GM19239 (cell line): ENCODE measurements at regions not wholly inside any gene's neighbourhood (a gene's known extent, or its start where the extent isn't known, plus 50 kb on each side); places are given as distances from the start of the nearest gene placed in this dataset.
"Not testable (repeated sequence)": the region's sequence is repeated elsewhere in the genome, so short reads cannot be mapped to it uniquely, and the experiment has no call there.

Source experiments
- DNase-seq: peaks from one replicate; pipeline ENCODE4 v3.0.0; 2011; ENCODE audit warnings: low spot score; ENCODE audit not compliant: insufficient read length
- FAIRE-seq: peaks from 2 replicates; lab custom pipeline; 2011; peaks lifted over from hg19 to GRCh38; lab: Jason Lieb, UNC

DNA sequence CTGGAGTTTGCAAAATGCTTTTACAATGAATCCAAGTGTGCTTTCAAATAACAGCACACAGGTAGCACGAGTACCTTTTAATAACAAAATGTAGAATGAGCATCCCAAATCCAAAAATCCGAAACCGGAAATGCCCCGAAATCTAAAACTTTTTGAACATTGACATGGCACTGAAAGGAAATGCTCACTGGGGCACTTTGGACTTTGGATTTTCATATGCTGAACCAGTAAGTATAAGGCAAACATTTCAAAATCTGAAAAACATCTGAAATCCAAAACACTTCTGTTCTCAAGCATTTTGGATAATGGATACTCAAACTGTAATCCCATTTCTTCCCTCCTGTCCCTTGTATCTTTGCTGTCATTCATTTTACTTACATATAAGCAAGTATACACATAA lies 50.1 kb downstream of the GCNT4 start:
- DNase-seq = no peak
- FAIRE-seq = no peak

DNA sequence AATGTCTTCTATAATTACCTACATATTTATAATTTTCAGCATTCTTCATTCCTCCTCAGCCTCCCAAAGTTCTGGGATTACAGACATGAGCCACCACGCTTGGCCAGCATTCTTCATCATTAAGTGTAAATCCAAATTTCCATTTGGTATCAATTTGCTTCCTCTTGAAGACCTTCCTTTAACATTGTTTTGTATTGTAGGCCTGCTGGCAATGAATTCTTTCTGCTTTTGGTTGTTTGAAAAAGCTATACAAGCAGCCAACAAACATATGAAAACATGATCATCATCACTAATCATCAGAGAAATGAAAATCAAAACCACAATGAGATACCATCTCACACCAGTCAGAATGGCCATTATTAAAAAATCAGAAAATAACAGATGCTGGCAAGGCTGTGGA lies 56.4 kb downstream of the GCNT4 start:
- no peak for FAIRE-seq
- DNase-seq = no peak

DNA sequence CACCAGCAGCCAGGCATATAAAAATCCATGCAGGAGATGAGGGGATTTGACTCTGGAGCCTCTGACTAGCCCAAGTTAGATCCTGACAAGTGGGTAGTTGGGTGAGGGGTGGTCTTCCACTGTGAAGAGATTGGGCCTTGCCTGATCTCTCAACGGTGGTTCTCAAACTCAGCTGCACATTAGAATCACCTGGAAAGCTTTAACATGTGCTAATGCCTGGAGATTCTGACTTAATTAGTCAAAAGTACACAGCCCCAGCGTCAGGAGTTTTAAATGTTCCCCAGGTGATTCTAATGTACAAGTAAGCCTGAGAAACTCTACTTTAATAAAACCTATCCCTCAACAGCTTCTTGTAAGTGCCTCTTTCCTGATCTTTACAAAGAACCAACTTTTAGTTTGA lies 57.5 kb downstream of the GCNT4 start:
- FAIRE-seq (no peak), DNase-seq (no peak)

DNA sequence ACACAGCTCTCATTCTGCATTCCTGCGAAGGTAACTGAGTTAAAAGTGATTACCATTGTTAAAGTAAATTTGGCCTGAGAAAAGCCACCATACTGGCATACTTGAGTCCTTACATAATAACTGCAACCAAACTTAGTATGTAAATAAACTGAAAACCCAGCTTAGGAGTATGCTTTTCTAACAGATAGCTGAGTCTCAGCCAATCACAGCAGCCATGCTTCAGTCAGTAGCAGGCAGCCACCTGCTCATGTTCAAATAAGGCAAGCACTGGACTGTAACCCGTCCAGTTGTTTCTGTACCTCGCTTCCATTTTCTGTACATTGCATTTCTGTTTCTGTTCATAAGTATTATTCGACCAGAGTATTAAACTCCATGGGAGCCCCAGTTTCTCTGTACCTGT lies 58.6 kb downstream of the GCNT4 start:
- DNase-seq (no peak), FAIRE-seq (no peak)

- no peak for DNase-seq
- FAIRE-seq = no peak
Measured at GRCh38 chr5:74992791-74993190, 59.6 kb downstream of the GCNT4 start.

DNA sequence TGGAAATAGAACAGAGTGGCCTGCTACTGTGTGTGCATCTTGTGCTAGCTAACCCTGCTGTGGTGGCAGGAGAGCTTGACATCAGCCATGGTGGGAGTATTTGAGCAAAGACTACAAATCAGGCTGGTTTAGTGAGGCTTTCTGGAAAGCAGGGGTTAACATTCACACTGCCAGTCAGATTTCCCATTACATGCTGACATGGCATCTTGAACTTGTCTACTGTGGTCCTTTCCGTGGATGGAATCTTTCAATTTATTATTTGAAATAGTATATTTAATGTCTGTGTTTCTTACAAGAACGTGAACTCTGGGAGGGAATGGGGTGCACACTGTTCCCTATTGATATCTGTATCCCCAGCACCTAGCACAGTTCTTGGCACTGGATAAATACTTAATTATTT lies 60.8 kb downstream of the GCNT4 start:
- FAIRE-seq = no peak

GRCh38 chr5:74990194-74990593 lies 62.2 kb downstream of the GCNT4 start:
- FAIRE-seq = no peak

More for the DNA sequence above, 60.8 kb downstream of the GCNT4 start:
- no peak for DNase-seq

GRCh38 chr5:74988273-74988983 lies 63.9 kb downstream of the GCNT4 start:
- DNase-seq = no peak
- FAIRE-seq = no peak

More at GRCh38 chr5:74990194-74990593, 62.2 kb downstream of the GCNT4 start:
- no peak for DNase-seq

GRCh38 chr5:74978345-74978744 lies 74.0 kb downstream of the GCNT4 start:
- DNase-seq (no peak), FAIRE-seq (no peak)

DNA sequence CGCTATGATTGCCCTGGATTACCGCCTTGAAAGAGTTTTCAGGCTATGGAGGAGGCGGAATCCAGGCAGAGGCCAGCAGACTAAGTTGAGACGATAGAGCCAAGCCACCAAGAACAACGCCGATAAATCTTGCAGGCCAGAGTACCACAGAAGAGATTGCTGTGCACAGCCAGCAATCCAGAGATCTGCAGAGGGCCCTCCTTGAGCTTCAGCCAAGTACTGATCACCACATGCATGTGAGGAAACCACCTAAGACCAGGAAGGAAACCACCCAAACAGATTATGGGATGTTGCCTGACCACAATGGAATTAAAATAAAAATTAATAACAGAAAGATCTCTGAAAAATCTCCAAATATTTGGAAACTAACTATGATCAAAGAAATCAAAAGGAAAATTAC lies 74.9 kb downstream of the GCNT4 start:
- no peak for DNase-seq
- FAIRE-seq = no peak

DNA sequence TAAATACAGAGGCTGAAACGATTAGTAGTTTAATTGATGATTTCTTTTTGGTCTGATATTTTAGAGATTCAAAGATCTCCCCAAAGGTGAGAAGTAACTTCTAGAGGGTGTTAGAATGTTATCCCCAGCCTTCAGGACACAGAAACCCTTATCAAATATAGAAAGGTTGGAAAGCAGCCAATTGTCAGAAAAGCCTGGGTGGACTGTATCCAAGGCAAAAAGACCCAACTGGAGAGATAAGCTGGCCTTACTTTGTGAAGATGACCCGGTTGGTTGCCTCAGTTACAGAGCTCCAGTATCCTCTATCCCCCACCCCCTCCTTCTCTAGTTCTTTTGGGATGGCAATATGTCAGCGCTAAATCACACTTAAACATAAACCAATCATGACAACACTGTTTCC lies 75.7 kb downstream of the GCNT4 start:
- DNase-seq (no peak), FAIRE-seq (no peak)

DNA sequence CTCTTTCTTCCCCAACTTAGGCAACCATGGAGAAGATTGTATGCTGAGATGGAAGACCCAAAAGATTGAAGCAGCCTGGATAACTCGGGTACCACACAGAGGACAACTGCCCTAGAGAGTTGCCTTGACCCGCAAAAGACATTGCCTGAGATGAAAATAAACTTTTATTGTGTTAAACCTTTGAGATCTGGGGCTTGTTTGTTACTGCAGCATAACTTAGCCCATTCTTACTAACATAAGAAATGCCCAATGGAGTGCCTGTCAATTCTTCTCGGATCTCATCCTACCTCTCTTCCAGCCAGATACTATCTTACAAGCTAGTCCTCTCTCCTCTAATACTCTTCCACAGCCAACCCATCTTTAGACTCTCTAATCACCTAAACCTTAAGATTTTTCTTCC lies 76.8 kb downstream of the GCNT4 start:
- no peak for FAIRE-seq
- DNase-seq = no peak

GRCh38 chr5:74974451-74975091 lies 77.8 kb downstream of the GCNT4 start:
- no peak for FAIRE-seq
- no peak for DNase-seq

DNA sequence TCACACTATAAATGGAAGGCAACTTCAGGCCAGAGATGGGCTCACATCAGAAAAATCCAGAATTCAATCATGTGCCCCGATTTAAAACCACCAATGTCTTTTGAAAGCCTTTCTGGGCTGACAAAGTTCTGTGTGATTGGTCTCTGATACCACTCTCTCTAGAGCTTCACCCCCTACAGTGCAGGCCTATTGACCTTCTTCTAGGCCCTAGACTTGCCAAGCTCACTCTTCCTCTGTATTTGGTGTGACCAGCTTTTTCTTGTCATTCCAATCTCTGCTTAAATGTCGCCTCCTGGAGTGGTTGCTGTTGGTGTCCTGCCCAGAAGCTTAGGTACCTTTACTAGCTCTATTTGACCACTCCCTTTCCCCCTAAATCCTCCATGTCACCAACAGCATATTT lies 78.7 kb downstream of the GCNT4 start:
- DNase-seq = no peak
- no peak for FAIRE-seq

GRCh38 chr5:74971947-74972460 lies 80.4 kb downstream of the GCNT4 start:
- DNase-seq (no peak), FAIRE-seq (no peak)

DNA sequence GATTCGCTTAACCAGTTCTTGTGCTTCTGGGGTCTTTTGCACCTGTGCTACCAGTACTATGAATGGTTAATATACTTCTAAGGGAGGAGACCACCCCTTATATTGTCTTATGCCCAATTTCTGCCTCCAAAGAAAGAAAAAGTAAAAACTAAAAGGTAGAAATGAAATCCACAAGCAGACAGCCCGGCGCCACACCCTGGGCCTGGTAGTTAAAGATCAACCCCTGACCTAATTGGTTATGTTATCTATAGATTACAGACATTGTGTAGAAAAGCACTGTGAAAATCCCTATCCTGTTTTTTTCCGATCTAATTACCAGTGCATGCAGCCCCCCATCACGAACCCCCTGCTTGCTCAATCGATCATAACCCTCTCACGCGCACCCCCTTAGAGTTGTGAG lies 81.5 kb downstream of the GCNT4 start:
- not testable (repeated sequence) for DNase-seq, FAIRE-seq

DNA sequence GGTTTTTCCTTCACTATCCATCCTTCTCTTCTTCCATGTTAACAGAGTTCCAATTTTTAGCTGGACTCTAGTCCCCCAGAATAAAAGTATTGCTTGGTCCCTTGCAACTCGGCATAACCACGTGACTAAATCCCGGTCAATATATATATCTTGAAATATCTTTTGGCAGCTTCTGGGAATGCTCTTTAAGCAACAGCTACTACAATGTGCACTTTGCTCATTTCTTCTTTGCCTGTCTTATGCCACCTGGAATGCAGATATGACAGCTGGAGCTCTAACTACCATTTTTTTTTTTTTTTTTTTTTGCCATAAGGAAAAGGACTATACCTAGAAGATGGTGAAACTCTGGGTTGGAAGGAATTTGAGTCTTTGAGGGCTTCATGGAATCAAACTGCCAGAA lies 82.6 kb downstream of the GCNT4 start:
- DNase-seq (no peak), FAIRE-seq (no peak)

DNA sequence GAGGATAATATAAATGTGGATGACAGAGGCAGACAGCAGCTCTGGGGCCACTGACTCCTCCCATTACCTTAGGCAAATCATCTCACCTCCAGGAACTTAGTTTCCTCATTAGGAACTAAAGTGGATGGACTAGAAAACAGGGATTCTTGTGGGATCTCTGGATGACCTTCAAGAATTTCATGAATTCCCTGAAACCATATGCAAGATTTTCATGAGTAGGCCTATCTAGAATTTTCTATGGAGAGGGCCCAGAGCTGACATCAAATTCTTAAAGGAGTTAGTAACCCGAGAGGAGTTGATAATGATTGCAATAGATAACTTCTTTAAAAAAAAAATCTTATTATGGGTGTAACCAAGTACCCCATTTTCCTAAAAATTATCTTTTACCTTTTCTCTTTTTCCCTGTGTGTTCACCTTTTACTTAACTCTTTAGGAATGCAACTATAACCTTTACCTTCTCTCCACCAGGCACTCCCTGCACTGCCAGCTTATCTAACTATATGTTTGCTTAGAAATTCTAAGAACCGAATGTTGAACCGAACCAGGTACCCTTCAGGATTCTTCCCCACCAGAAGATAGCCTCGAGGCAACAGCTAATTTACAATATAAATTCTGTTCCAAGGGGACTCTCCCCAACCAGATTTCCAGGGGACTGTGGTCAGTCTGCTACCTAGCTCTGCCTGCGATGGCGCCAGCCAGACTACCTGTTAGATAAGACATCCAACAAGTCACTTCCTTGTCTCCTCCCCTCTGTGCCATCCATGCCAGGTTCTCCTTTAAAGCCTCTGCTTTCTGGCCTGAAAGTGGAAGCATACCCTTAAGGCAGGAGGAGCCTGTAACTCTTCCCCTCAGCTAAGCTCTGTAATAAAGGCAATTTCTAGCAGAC lies 86.0 kb downstream of the GCNT4 start:
- FAIRE-seq = no peak
- DNase-seq = no peak

- no peak for FAIRE-seq
Measured at GRCh38 chr5:74963407-74963806, 89.0 kb downstream of the GCNT4 start.

GRCh38 chr5:74957906-74958305 lies 91.7 kb upstream of the FAM169A start:
- no peak for DNase-seq
- no peak for FAIRE-seq

More at GRCh38 chr5:74963407-74963806, 89.0 kb downstream of the GCNT4 start:
- DNase-seq = no peak
